GM19397 (cell line): ENCODE measurements at regions not wholly inside any gene's neighbourhood (a gene's known extent, or its start where the extent isn't known, plus 50 kb on each side); places are given as distances from the start of the nearest gene placed in this dataset.

ENCODE experiments used
- ATAC-seq: cut with Tn5 transposase; IDR thresholded peaks from one replicate; pipeline ENCODE4 v1.9.1; 2021; ENCODE audit warnings: mild to moderate bottlenecking, moderate library complexity; ENCODE audit not compliant: unreplicated experiment

GRCh38 chr11:129324533-129325175, 51.0 kb upstream of the BARX2 start:
- no peak for ATAC-seq

GRCh38 chr11:129323896-129324502, 51.6 kb upstream of the BARX2 start:
- no peak for ATAC-seq

- ATAC-seq = no peak
These were observed 52.7 kb upstream of the BARX2 start for GRCh38 chr11:129322941-129323340.

- ATAC-seq = no peak
These were observed 54.6 kb upstream of the BARX2 start for GRCh38 chr11:129321076-129321475.

GRCh38 chr11:129320494-129320893, 55.2 kb upstream of the BARX2 start:
- no peak for ATAC-seq

GRCh38 chr11:129319751-129320150, 55.9 kb upstream of the BARX2 start:
- no peak for ATAC-seq

- no peak for ATAC-seq
These were observed 56.4 kb upstream of the BARX2 start for GRCh38 chr11:129319201-129319600.

GRCh38 chr11:129317571-129317970, 58.1 kb upstream of the BARX2 start:
- ATAC-seq = no peak

- ATAC-seq = no peak
These were observed 58.9 kb upstream of the BARX2 start for GRCh38 chr11:129316781-129317180.

GRCh38 chr11:129315781-129316579, 59.7 kb upstream of the BARX2 start:
- no peak for ATAC-seq

GRCh38 chr11:129314371-129314770, 61.3 kb upstream of the BARX2 start:
- no peak for ATAC-seq

GRCh38 chr11:129313541-129314297, 61.9 kb upstream of the BARX2 start:
- ATAC-seq = no peak

GRCh38 chr11:129312730-129313503, 62.7 kb upstream of the BARX2 start:
- no peak for ATAC-seq

- ATAC-seq = no peak
These were observed 67.3 kb upstream of the BARX2 start for GRCh38 chr11:129308241-129308865.

- ATAC-seq = no peak
These were observed 68.5 kb upstream of the BARX2 start for GRCh38 chr11:129307162-129307561.

GRCh38 chr11:129302386-129303101, 73.1 kb upstream of the BARX2 start:
- ATAC-seq = no peak

GRCh38 chr11:129300099-129300498, 75.5 kb upstream of the BARX2 start:
- ATAC-seq = no peak

- no peak for ATAC-seq
These were observed 76.7 kb upstream of the BARX2 start for GRCh38 chr11:129298988-129299387.

GRCh38 chr11:129295746-129296145, 79.9 kb upstream of the BARX2 start:
- no peak for ATAC-seq
